ENCODE measurements at regions not wholly inside any gene's neighbourhood (a gene's known extent, or its start where the extent isn't known, plus 50 kb on each side); places are given as distances from the start of the nearest gene placed in this dataset.

DNA sequence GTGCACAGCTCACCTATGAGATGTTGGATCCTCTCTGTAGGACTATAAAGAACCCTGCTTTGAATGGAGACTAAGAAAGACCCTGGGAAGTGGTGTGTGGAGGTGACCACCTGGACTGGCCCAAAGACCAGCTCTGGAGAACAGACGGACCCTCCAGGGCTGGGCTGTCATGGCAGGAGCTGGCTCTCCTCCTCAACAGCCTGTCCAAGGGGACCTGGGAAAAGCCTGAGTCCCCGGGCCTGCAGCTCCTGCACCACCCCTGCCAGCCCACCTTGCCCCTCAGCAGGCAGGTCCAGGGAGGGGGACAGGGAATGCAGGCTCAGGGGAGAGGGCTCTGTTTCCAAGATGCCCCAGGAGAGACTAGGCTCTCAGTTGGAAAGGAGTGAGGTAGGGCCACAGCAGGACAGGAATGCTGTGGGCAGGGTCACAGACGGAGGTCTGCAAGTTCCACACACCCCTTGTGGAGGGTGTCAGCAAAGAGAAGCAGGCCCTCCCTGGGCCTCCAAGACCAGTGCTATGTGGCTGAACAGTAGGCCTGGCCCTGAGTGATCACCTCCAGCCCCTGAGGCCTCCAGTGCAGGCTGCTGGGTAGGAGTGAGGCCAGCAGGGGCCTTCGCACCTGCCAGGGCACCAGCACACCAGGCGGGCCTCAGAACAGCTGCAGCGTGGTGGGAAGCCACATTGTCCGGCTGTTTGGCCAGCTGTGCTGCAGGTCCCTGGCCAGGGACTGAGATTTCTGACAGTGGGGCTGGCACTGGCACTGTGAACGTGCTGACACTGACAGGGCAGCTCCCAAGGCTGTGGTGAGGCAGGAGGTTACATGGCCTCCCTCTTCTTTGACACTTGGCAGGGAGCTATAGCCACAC lies 86.4 kb upstream of the OTOS start:
- TF ChIP-seq, protein P1, sequence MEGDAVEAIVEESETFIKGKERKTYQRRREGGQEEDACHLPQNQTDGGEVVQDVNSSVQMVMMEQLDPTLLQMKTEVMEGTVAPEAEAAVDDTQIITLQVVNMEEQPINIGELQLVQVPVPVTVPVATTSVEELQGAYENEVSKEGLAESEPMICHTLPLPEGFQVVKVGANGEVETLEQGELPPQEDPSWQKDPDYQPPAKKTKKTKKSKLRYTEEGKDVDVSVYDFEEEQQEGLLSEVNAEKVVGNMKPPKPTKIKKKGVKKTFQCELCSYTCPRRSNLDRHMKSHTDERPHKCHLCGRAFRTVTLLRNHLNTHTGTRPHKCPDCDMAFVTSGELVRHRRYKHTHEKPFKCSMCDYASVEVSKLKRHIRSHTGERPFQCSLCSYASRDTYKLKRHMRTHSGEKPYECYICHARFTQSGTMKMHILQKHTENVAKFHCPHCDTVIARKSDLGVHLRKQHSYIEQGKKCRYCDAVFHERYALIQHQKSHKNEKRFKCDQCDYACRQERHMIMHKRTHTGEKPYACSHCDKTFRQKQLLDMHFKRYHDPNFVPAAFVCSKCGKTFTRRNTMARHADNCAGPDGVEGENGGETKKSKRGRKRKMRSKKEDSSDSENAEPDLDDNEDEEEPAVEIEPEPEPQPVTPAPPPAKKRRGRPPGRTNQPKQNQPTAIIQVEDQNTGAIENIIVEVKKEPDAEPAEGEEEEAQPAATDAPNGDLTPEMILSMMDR (IDR thresholded peaks at IDR 0.05): no peak
- no peak for TF ChIP-seq ZFX (IDR thresholded peaks at IDR 0.05; ENCODE audit: borderline replicate concordance)

All from 22Rv1 (cell line).